HuH-7.5 (cell line): ENCODE measurements at regions not wholly inside any gene's neighbourhood (a gene's known extent, or its start where the extent isn't known, plus 50 kb on each side); places are given as distances from the start of the nearest gene placed in this dataset.

ENCODE experiments used
- DNase-seq: peaks from one replicate; pipeline ENCODE4 v3.0.0; 2011; ENCODE audit warnings: low spot score

DNA sequence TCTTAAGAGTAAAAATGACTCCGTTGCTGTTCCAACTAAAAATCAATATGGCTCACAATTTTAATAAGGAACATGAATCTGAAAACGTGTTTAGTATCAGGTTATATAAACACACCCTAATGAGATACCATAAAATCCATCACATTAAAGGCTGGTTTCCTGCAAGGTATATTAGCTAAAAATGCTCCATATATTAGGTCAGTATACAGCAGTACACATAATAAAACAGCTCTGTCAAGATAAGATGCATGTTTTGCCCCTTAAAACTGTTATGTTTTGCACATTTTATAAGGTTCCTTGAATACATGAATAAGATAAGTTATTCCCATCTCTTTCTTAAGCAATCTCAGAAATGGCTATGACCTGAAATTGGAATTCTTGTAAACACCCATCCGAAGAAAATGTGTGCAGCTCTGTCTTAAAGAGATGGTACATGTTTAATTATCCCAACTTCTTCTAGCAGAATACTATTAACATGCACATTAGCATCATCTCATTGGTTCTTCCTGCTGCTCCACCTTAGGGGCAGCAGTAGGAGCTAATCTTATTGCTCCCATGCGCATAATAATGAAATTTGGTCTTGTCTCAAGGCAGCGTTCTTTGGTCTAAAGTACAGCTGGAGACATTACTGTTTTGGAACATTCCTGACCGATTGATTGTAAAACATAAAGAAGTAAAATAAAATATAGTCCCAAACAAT, 836.1 kb upstream of the FANCL start:
- no peak for DNase-seq

DNA sequence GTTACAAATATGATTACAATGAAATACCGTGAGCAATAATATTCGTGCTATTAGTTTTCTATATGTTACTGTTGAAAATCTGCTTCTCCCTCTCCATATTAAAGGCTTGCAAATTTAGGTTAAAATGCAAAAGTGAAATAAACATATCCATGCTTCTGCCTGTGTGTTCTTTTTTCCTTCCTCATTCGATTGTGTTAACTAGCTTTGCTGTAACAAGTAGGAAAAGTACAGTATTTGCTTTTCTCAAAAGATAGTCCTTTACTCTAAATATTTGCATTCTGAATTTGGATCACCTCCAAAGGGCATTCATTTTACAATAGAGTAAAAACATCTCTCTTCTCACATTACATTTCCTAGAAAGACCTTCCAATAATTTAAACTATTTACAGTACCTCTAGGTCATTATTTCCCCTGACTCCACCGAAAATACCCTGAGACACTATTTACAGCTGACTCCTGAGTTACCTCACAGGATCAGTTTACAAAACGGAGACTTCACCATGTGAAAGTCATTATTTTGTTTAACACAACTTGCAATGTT, 835.0 kb upstream of the FANCL start:
- no peak for DNase-seq

DNA sequence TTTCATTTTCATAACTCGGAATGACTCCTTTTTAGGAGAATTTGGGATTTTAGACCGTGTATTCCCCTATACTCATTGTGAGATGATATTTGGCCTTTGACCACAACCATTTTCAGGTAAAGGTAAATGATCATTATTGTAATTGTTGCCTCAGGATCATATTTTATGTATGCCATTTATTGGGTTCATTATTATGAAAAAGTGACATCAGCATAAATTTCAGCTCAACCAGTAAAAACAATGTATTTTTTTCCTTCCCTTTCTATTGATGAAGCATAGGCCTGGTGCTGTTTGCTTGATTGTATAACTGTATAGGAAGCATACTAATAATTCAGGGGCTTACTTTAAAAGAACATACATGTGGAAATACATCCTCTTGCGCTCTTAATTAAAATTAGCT, 832.9 kb upstream of the FANCL start:
- DNase-seq, result no peak

DNA sequence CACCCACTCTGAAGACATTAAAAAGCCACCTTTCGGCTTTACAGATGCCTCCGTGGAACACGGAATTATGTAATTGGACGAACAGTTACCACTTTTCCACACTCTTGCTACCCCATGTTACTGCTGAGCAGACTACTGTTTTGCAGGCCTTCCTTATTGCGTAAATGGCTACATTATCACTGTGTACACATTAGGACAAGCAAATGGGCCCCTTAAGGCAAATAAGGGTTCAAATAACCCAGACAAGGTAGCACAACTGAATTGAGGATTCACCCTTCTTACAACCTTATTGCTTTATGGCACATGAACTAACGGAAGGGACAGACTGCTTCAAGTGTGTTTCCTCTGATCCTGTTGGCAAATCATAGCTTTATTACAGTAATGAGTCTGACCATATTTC, 832.2 kb upstream of the FANCL start:
- DNase-seq, result no peak

DNA sequence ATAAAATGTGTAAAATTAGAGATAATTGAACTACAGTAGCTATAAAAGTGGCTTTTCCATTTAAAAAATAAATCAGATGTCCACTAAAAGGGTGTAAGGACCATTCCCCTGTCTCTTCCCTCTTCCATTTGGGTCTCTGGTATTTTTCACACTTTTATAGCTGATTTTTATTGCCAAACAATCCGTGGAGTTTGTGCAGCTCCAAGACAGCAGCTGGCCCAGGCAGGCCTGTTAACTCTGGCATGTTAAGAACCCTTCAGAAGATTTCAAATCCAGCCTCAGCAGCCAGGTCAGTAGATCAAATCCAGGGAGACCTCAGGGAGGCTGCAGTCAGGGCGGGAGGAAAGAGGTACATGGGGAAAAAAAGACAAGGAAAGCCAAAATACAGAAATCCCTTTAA, 827.1 kb upstream of the FANCL start:
- no peak for DNase-seq

DNA sequence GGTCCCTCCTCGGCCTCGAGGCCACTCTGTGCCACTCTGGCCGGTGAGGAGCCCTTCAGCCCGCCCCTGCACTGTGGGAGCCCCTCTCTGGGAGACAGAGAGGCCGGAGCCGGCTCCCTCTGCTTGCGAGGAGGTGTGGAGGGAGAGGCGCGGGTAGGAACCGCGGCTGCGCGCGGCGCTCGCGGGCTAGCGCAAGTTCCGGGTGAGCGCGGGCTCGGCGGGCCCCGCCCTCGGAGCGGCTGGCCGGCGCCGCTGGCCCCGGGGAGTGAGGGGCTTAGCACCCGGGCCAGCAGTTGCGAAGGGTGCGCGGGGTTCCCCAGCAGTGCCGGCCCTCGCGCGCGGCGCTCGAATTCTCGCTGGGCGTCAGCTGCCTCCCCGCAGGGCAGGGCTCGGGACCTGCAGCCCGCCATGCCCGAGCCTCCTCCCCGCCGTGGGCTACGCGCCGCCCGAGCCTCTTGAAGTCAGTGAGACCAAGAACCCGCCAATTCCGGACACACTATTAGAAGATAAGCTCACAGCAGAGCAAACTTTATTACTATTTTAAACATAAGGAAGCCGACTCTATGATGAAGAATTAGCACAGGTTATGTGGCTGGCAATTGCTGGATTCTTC, 825.8 kb upstream of the FANCL start:
- DNase-seq, result no peak

DNA sequence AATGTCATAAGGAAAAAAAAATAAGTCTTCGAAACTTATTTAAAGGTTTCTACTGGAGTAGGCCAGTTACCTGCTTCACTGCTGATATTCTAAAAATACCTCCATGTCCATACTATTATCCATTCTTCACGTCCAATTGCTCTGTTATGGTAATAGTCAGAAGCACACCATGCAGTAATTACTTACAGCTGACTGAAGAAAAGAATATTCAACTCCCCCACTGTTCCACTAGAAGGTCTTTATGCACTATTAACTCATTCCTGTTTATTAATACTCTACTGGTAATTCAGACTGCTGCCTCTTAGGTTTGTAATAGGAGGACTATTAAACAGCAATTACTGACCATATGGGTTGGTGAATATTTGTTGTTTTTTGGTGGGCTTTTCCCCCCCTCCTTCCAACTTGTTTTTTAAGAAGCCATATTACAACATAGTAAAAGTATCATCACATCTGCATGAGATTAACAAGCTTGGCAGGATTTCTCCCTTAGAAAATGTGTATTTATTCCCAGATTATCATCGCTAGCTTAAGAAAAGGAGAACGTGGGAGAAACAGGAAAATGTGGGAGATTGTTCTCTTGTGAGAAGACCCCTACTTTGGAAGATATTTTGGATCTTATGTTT, 806.4 kb upstream of the FANCL start:
- no peak for DNase-seq

DNA sequence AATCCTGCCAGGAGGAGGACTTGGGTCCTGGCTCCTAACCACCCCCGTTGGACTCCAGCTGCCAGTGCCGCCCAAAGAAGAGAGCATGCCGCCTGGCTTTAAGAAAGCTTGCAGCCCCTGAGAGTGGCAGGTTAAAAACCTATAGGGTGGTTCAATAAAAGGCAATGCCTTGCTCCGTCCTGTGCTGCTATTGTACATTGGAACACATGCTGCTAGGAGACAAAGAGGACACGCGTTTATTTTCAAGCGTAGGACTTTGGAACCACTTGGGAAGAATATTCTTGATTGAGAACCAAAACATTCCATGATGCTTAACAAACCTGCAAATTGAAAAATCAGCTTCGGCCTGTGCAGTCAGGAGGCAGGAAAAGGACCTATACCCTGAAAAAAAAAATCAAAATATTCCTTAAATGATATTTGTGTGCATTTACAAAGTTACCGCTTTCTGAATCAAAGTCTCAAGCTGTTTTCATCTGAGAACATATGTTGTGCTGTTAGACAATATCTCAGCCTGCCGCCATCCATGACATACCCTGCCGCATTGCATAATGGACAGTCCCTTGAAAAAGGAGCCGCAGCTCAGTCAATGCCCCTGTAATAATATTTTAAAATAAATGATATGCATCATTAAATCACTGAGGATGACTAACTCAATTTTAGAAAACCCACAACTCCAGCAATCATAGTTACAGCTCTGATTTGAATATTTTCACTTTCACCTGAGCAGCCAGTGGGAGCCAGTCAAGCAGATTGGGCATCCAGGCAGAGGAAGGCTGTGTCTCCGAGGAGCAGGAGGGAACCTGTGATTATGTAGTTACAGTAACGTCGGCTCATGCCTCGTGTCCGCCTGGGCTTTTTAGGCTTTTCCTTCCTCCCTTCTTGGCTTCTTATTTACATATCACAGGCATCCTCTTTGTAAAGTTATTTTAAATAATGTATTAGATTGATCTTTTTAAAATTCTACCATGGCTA, 805.6 kb upstream of the FANCL start:
- DNase-seq, result no peak

DNA sequence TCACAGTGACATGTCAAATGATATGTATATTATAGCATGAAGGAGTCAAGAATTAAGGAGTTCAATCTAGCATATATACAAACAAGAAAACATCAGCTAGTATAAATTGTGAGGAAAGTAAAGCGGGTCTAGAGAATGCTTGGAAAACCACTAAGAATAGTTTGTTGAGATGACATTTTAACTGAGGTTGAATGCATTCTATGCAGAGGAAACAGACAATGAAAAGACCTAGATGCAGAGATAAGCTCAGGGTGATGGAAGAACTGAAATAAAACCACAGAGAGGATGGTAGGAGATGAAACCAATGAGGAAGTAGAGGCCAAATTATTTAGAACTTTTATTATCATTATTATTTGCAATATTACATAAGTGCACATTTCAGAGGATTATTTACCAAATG, 803.6 kb upstream of the FANCL start:
- no peak for DNase-seq

DNA sequence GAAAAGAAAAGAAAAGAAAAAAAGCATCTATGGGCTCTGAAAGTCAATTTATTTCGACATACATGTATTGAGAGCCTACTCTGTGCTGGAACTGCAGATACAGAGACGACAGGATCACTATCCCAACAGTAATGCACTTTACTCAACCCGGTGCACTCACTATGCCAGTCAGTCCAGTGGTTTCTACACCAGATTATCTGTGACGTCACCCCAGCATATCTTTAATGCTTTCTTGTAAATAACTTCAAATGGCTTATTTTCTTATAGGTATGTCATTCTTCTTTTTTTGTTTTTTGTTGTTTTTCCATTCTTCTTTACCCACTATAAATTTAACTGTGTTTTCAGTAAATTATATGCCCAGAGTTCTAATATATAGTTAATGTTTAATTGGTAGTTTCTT, 800.0 kb upstream of the FANCL start:
- no peak for DNase-seq

DNA sequence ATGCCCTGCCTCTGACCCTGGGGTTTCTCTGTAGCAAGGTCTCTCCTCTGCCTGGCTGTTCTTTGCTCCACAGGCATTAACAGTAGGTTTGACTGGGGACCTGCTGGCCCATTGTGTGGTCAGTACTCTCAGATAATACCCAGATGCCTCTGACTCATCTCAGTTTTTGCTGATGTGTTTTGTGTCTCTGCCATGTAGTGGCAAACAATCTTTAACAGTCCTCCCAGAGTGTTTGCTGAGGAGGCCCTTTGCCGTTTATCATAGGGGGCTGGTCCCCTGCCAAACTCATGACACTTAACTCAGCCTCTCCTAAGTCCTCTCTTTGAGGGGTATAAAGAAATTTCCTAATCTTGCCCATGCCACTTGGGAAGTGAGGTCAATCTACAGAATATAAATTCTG, 793.7 kb upstream of the FANCL start:
- no peak for DNase-seq

DNA sequence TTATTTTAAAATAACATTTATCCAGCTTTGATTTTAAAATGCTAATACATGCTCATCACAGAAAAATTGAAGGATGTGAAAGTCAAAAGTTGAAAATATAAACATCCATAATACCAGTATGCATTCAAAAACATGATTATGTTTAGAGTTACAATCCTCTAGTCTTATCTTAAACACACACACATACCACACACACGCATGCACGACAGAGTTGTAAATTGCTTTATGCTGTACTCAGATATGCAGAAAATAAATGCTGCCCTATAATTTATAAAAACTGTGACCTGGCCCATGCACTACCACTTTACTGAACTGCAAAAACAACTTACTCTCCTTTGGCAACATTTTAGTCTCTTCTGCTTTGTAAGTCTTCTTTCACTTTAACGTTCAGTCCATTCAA, 793.0 kb upstream of the FANCL start:
- no peak for DNase-seq

DNA sequence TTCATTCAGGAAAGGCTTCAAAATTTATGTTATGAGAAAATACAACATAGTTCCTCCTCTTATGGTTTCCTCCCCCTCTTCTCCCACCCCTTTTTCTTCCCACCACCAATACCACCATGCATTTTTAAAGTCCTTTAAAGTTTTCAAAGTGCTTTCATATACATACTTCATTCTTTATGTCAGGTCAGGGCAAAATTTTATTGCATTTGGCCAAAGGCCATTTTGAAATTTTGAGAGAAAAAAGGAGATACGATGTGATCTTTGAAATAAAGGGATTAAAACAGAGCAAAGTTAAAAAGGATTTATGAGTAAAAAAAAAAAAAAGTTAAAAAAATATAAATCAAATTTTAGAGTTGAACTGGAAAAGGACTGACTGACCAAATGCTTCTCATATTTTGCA, 792.5 kb upstream of the FANCL start:
- no peak for DNase-seq

DNA sequence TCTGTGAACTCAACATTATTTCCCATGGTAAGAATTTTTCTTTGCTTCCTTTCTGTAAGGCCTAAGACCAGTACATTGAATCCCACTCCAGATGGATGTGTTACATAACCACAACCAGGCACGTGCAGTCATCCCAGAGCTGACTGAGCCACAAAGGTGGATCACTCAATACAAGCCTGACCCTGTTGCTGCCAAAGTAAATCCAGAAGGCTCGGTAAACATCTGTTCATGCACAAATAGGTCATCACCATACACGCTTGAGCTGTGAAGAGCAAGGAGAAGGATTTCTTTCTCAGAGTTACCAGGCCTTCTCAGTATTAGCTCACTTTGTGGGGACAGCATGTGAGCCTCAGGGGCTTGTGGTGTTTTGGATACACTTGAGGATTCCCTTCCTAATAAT, 791.4 kb upstream of the FANCL start:
- no peak for DNase-seq

DNA sequence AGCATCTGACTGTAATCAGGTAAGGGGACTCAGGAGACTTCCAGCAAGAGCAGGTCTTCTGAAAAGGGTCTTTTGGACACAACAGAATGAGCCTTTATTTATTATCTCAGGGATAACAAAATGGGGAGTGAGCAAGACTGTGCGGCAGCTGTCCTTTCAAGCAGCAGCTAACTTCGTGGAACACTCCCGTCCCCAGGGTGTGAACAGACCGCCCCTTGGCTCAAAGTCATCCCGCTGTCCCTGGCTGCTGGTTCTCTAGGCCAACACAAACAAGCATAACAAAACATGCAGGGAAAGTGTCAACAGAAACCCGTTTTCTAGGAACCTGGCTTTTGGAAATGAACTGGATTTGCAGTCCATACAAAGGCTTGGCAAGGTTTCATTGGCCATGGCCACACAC, 787.9 kb upstream of the FANCL start:
- DNase-seq, result no peak

DNA sequence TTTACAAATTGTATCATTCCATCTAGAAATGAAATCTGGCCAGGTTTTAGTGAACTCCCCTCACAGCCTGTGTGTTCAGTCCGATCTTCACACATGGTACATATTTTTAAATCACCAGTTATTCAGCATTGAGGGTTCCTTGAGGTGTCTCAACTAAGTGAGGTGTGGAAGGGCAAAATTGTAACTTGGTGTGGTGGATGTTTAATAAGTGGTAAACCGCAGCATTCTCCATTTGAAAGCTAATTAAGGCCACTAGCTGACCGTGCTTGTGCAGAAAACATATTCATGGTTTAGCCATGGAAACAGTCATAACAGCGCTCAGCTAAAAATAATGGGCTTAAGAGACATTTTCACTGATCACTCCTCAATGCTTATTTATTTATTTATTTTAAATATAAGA, 786.2 kb upstream of the FANCL start:
- no peak for DNase-seq

DNA sequence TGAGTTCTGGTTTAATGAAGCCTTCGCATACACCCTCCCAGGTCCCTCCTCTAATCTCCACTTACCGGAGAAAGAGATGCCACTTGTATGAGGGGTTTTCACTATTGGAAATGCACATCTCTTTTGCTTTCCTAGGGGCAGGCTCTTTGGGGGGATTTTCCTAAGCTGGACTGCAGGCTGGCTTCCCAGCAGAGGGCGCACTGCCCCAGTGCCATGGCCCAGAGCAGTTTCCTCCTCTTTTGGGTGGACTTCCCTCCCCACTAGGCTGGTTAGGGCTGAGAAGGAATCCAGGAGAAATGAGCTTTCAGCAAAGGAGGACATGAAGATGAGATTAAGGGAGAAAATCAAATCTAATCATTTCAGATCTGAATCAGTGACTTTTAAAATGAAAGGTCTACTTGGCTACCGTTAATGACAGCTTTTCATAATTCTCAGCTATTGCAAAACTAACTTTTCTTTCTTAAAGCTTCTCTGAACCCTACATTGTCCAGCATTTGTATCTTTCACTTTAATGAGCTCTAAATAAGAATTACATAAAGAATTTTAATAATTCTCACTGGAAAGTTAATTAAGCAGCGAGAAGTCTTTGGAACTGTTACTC, 784.1 kb upstream of the FANCL start:
- DNase-seq, result peak; percentile 6

DNA sequence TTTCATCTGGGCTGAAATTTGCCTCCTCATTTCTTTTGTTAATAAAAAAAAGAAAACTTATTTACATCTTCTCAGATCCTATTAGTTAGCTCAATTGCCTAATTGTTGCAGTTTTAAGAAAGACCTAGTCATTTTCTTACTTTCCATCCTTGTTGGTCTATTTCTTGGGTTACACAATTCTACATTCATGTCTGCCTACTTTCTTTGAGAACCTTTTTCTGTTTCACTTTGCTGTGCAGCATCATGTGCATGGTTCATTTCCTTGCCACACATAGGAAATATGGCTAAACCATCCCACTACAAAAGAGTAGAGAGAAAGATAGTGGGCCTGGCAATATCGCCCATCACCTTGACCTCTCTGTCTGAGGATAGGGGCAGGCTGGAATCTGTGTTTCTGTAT, 780.7 kb upstream of the FANCL start:
- DNase-seq, result no peak

DNA sequence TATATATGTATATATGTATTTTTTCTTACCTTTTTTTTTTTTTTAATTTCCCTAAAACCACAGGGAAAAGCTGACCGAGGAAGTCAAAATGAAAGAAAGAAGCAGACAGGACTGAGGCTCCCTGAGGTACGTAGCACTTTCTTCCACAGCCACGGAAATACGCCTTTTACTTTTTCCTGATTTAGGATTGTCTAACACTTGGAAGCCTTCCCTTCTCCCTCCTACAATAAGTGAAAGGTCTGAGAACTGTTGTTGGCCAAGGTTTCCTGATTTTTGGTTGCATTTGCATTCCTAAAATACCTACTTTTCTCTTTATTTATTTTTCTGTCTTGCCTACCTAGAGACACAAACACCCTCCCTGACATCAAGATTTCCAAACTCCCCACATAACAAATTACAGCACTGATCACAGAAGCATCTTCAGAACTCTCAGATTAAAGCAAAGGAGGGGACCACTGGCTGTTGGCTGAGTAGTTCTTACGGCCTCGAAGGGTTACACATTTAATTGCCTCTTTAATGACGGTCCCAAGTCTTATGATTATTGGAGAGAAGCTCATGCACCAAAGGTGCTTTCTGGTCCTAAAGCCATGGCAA, 778.5 kb upstream of the FANCL start:
- DNase-seq, result no peak

DNA sequence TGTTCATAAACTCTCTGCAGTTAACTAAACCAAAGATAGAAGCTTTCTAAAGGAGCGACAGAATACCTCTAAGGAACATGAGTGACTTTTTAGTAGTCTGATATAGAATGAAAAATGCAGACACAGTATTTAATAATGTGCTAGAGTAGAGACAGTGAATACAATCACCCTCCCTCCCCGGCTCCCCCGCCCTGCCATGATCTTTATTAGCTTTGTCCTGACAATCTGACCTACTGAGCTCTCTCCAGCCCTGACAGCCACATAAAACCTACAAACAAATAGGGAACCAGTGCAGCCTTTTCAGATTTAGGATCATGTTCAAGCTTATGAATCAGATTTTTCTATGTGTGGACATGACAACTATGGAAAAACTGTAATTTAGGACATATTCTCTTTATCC, 777.6 kb upstream of the FANCL start:
- DNase-seq, result no peak

DNA sequence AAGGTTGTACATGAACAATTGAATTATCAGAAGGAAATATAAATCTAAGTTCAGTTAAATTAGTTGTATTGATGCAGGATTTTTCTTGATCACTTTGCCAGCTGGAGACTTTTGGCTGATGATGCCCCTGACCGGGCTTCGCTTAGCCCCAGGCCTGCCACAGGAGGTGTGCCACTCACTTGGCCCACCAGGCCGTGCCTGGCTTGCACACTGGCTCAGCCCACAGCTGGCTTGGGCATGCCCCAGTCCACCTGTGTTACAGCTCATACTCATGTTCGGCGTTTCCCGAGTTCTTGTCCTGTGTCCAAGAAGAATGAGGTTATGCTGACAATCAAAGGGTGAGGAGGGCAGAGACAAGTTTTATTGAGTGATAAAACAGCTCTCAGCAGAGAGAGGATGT, 773.9 kb upstream of the FANCL start:
- no peak for DNase-seq

DNA sequence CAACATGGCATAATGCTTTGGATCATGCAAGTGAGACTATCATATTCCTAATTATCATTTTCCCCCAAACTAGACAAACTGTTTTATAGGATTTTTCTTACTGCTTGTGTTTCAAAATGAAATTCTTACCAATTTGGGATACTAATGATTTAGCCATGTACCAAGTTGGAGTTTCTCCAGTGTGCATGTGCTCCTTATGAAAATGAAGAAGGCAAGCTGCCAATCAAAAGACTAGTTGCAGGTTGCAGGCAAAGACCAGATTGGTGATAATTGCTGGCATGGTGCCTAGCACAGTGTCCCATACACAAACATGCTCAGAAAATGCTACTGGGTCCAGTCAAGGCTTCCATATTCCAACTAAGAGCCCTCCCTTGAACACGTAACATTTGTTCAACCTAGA, 771.8 kb upstream of the FANCL start:
- DNase-seq, result no peak
